LHCN-M2 (cell line): ENCODE measurements at regions not wholly inside any gene's neighbourhood (a gene's known extent, or its start where the extent isn't known, plus 50 kb on each side); places are given as distances from the start of the nearest gene placed in this dataset.

Experiments
- DNase-seq: peaks from one replicate; pipeline ENCODE4 v3.0.0-alpha.2; 2012; ENCODE audit warnings: low read depth

DNA sequence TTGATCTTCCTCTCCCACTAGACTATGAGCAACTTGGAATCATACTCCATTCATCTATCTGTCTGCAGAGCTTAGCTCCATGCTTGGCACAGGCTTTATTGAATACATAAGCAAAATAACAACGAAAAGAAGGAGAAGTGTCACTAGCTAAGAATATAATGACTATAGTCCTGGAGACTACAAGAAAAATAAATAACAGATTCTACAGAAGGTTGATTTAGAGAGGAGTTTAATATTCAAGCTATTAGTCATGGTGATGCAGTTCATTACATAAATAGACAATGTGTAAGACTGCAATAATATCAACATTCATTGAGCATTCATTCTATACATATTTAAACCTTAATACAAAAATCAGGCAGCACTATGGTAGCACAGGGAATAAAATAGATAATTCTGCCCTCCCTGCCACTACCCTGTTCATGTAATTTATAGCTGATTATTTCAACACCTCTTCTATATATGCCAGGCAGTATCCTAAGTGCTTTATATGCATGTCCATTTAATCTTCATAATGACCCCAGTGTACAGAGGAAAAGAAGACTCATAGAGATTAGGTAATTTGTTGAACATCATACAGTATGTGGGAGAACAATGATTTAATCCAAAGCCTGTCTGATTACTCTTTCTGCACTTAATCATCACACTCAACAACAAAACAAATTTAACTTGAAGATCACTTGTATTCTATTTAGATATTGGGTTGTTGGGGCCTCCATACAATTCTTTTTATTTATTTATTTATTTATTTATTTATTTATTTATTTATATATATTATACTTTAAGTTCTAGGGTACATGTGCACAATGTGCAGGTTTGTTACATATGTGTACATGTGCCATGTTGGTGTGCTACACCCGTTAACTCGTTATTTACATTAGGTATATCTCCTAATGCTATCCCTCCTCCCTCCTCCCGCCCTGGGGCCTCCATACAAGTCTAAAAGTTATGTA lies 165.3 kb downstream of the RNF152 start:
- no peak for DNase-seq

DNA sequence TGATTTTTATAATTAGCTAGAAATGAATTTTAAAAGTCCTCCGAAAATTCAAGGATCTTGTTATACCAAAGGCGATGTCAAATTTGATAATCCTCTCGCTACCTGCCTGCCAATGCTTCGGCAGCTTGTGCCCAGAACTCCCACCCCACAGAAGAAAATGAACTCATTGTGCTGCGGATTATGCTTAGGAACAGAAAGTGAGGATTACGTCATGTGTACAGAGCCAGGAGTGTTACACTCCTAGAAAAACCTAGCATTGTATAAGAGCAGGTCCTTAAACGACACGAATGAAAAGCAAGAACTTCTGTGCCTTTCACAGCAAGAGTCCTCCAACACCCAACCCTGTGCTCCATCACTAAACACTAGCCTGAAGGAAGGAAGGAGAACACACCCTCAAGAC lies 168.3 kb downstream of the RNF152 start:
- no peak for DNase-seq

DNA sequence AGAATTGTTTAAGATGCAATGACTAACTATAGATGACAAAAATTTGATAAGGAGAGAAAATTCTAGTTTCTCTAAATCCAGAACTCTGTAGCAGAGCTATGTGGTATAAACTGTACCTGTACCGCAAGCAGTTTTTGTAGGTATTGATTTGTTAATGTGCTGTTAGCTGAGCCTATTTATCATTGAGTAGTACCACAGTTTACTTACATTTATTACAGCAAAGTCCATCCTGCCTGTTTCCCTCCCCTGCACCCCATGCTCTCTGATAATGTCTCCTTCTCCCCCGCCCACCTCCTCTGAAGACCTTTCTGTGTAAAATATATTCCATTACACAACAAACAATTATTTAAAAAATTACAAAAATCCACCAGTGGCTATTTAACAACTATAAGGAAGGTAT lies 170.6 kb downstream of the RNF152 start:
- DNase-seq: no peak

DNA sequence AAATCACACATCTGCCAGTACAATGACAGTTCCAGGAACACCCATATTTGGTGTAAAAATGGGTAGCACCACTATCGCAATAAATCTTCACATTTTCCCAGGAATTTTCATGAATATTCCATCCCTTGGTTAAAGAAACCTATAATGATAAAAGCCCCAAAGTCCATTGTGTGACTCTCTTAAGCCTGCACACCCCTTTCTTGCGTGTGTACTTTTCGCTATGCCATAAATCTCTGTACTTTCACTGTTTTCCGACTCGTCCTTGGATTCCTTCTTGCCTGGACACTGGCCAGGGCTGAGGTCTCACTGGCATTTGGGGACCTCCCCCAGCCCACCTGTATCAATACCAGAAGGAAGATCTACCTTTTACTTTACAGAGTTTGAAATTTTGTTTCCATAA lies 172.3 kb downstream of the RNF152 start:
- no peak for DNase-seq

- DNase-seq: no peak
Measured at GRCh38 chr18:61719671-61720070, 173.1 kb downstream of the RNF152 start.

DNA sequence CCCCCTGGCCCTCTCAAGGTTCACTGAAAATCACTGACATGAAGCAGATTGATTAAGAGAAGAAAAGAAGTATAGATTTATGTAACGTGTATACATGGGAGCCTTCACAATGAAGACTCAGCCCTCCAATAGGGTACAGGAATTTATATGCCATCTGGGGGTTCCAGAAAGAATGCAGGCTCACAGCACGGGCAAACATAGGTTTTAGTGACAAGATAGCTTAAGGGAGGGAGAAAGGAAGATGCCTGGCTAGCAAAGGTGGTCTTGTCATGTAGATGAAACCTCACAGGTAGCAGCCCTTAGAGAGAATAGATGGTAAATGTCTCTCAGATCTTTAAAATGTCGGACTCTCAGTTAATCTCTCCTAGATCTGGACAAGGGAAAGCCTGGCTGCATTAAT lies 173.9 kb downstream of the RNF152 start:
- no peak for DNase-seq

- DNase-seq: no peak
Measured at GRCh38 chr18:61714421-61714820, 178.4 kb downstream of the RNF152 start.

- no peak for DNase-seq
Measured at GRCh38 chr18:61713502-61713901, 179.3 kb downstream of the RNF152 start.

GRCh38 chr18:61710082-61710620 lies 182.7 kb downstream of the RNF152 start:
- no peak for DNase-seq

GRCh38 chr18:61706276-61706915 lies 186.4 kb downstream of the RNF152 start:
- DNase-seq: no peak

GRCh38 chr18:61703508-61703907 lies 189.3 kb downstream of the RNF152 start:
- DNase-seq: no peak

GRCh38 chr18:61702007-61702406 lies 190.8 kb downstream of the RNF152 start:
- DNase-seq: peak; percentile 37

DNA sequence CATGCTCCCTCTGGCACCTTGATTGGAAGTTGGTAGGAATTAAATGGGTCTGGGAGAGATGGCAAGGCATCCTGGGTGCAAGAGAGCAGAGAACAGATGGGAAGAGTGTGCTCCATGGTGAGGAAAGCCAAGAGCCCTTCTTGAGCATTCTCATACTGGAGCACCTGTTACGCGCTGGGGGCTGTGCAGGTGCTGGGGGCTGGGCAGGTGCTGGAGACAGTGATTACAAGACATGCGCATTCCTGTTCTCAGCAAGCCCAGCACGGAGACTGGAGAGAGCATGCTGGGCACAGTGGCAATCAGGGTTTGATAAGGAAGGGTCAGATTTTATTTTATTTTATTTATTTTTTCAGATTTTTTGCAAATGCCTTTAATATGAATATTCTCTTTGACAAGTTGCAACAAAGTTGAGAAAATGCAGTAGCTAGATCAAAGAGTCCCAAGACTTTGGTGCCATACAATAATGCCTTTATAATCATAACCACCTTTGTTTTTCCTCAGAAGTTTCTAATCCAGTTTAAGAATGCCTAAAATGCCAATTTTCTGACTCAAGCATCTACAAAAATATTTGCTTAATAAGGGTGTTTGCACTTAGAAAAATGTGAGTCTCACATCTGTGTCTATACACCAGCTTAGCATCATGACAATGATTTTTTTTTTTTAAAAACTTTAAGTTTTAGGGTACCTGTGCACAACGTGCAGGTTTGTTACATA lies 193.3 kb downstream of the RNF152 start:
- no peak for DNase-seq

DNA sequence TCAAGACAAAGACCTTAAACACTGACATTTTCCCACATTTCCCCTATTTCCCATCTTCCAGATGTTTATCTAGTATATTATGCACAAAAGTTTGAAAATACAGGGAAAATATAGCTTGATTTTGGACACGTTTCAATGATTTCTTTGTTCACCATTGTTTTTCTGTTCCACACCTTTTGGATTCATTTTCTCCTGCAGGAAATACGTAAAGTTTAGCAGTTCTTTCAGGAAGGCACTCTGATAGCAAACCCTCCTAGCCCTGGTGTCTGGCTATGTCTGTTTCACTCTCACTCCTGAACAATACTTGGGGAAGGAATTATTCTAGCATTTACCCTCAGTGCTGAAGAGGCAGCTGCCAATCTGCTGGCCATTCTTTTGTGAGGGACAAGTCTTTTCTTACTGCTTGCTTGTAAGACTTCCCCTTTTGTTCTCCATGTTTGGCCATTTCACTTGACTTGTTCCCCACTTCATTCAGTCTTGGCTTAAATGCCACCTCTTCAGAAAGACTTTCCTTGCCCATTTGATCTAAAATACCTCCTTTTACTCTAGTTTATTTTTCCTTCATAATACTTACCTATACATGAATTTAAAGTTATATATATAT lies 195.4 kb downstream of the RNF152 start:
- no peak for DNase-seq

DNA sequence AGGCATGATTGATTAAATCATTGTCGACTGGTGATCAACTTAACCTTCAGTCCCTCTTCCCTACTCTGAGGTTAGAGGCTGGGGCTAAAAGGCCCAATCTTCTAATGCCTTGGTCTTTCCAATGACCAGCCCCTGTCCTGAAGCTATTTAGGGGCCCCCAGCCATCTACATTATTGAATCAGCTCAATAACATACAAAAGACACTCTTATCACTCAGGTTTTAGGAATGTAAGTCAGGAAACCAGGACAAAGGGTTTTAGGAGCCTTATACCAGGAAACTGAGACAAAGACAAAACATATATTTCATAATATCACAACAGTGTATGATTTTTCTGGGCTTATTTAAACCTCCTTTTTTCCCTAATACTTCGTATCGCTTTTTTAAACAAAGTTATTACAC lies 198.6 kb downstream of the RNF152 start:
- no peak for DNase-seq

DNA sequence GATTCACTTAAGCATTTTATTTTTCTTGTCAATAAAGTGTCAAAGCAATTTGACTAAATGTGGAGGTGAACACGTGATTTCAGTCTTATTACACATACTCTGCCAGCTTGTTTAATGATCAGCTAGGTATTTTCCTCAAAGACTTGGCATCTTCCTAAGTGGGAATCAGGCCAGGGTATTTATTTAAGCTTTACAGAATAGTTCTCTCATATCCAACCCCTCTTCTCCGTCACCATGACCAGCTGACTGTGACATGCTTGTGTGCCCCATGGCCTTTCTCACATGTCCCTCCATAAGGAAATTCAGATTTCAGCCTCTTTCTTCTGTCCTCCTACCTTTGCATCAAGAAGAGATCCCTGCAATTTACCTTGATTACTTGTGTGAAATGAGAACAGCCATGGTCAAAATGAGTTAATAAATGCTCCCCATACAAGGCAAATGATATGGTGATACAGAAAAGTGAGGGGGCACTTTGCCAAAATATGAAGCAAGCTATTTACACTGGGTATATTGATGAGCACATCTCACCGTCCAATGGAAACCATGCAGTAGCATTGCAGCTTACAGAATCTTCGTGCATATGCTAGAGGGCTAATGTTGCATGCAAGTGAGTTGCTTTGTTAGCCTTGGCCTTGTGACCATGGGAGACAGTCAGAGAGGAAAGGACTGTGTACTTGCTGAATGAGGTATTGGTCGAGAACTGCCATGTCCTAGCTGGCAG lies 202.2 kb downstream of the RNF152 start:
- no peak for DNase-seq

DNA sequence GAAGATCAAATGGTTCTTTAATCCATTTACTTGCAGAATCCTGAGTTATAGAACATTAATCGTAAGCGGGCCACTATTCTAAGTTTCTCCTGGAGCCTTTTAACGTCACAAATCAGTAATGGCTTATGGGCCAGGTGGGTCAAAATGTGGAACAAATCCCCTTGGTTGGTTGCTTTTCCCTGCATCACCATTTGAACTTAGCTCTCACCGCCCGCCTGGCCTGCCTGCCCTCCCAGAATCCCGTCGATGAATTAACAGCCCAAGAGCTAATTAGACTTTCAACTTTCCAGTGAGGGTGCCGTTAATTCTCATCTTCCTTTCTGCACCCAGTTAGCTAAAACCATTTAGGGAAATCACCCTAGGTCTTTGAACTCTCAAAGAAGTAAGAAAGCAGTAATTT lies 205.5 kb downstream of the RNF152 start:
- no peak for DNase-seq

DNA sequence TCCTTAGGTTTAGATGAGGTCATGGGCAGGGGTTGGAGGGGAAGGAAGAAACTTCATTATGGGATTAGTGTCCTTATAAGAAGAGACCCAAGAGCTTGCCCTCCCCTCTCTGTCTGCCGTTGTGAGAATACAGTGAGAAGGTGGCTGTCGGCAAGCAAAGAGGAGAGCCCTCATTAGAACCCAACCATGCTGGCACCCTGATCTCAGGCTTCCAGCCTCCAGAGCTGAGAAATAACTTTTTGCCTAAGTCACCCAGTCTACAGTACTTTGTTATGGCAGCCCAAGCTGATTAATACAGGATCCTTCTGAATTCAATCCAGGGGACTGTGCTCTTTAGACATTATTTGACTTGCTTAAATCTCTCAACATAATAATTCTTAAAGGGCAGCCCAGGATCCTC lies 209.0 kb downstream of the RNF152 start:
- no peak for DNase-seq

- DNase-seq: no peak
Measured at GRCh38 chr18:61681065-61681464, 211.7 kb downstream of the RNF152 start.

DNA sequence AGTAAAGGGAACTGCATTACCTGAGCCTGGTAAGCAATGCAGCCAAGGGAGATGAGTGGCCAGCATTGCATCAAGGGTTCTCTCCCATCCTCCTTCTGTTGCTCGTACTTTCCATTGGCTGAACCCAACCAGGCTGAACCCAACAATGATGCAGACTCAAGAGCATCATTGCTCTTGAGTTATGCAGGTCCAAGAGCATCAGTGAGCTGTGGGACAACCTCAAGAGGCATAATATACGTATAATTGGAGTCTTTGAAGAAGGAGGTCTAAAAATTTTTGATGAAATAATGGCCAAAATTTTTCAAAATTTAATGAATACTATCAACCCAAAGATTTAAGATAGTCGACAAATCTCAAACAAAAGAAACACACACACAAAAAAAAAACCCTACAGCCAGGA lies 213.0 kb downstream of the RNF152 start:
- no peak for DNase-seq

DNA sequence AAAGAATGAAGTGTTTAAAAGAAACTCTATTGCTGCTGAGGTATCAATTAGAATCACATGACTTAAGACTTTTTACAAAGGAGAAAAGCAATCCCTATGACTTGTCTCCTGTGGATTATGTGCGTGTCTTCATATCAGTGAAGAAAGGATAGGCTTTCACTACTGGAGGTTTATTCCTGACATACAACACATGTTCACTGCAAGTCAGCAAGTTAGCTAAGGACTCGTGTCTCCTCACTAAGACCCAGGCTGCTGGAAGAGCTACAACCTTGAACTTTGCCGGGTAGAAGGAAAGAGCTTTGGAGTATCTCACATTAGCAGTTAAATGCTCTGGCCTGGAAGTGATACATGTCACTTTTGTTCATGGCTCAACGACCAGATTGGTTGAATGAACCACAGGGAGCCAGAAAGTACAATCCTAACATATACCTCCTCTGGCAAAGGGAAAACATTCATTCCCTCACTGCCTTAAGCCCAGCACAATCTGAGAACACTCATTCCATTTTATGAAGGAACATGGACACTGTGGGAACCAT lies 215.3 kb downstream of the RNF152 start:
- no peak for DNase-seq
